CD4-positive, alpha-beta T cell (primary cell): ENCODE measurements at regions not wholly inside any gene's neighbourhood (a gene's known extent, or its start where the extent isn't known, plus 50 kb on each side); places are given as distances from the start of the nearest gene placed in this dataset.

ENCODE experiments used
- ATAC-seq: fragments of 200-7000 bp; cut with Tn5 transposase; one replicate; pipeline ENCODE4 v1.10.0; 2022; ENCODE audit warnings: mild to moderate bottlenecking; ENCODE audit not compliant: poor library complexity
- CTCF ChIA-PET: fragments of 350-600 bp; sonication (Branson Sonifier 250); formaldehyde crosslinking; loops from one replicate; lab custom pipeline; 2021; ENCODE audit warnings: antibody characterized with exemption, inconsistent platforms; lab: Charles Lee
- POLR2A ChIA-PET: fragments of 350-600 bp; sonication (Branson Sonifier 250); formaldehyde crosslinking; loops from one replicate; lab custom pipeline; 2021; ENCODE audit warnings: antibody characterized with exemption, inconsistent platforms; lab: Charles Lee
- DNase-seq, 14 experiments: peaks; one replicate each; pipeline ENCODE4 v3.0.0-alpha.2; 2013 to 2020; ENCODE audit warnings: mixed read lengths in 2 of 14
- H3K27ac ChIP-seq, 2 donors: one replicate each; pipeline versions ENCODE4 v1.5.1 to v1.7.0; 2013; ENCODE audit warnings: low read length in 2 of 2, low read depth in 1 of 2, mild to moderate bottlenecking in 1 of 2
- H3K27me3 ChIP-seq, 2 experiments: 1 replicate in 1 of 2; 2 replicates in 1 of 2; pipeline versions ENCODE4 v1.6.1 to v1.7.0; 2013; ENCODE audit warnings: low read length in 2 of 2, control low read depth in 1 of 2, mild to moderate bottlenecking in 1 of 2, moderate library complexity in 1 of 2; ENCODE audit not compliant: insufficient read depth in 2 of 2, control insufficient read depth in 1 of 2
- H3K36me3 ChIP-seq: one replicate; pipeline ENCODE4 v1.6.1; 2013; ENCODE audit warnings: low read length, control low read depth; ENCODE audit not compliant: insufficient read depth
- H3K4me1 ChIP-seq: one replicate; pipeline ENCODE4 v1.6.1; 2013; ENCODE audit warnings: low read length, control low read depth; ENCODE audit not compliant: insufficient read depth
- H3K4me3 ChIP-seq: one replicate; pipeline ENCODE4 v1.5.1; 2013; ENCODE audit warnings: mild to moderate bottlenecking, low read length, moderate library complexity
- H3K9me3 ChIP-seq, 2 experiments: 1 replicate in 1 of 2; 2 replicates in 1 of 2; pipeline versions ENCODE4 v1.6.1 to v1.7.0; 2013; ENCODE audit warnings: low read length in 2 of 2, mild to moderate bottlenecking in 2 of 2, control low read depth in 1 of 2, moderate library complexity in 1 of 2; ENCODE audit not compliant: control insufficient read depth in 1 of 2, insufficient read depth in 1 of 2
- H3K27ac Mint-ChIP-seq: one replicate; pipeline ENCODE4 v1.8.0; 2020; ENCODE audit warnings: mixed read lengths
- H3K27me3 Mint-ChIP-seq: one replicate; pipeline ENCODE4 v1.8.0; 2021; ENCODE audit warnings: mixed read lengths
- H3K36me3 Mint-ChIP-seq: one replicate; pipeline ENCODE4 v1.8.0; 2021; ENCODE audit warnings: low read depth, mixed read lengths
- H3K4me1 Mint-ChIP-seq: one replicate; pipeline ENCODE4 v1.8.0; 2021; ENCODE audit warnings: low read depth, mixed read lengths
- H3K4me3 Mint-ChIP-seq: one replicate; pipeline ENCODE4 v1.8.0; 2020; ENCODE audit warnings: mild to moderate bottlenecking, mixed read lengths
- H3K9me3 Mint-ChIP-seq: one replicate; pipeline ENCODE4 v1.8.0; 2020; ENCODE audit warnings: mixed read lengths
- CTCF ChIP-seq: fragments of 200-600 bp; IDR thresholded peaks from one replicate; pipeline ENCODE4 v1.8.0; 2022; ENCODE audit warnings: antibody characterized with exemption, mild to moderate bottlenecking
- intact Hi-C, 2 experiments: fragments of 100-400 bp; cut with DNase I in 1 of 2; cut with micrococcal nuclease in 1 of 2; formaldehyde crosslinking; loops; one replicate each; pipeline versions ENCODE4 v1.15.1 to v1.9.0; 2023 to 2025; cut with DNase I, micrococcal nuclease

DNA sequence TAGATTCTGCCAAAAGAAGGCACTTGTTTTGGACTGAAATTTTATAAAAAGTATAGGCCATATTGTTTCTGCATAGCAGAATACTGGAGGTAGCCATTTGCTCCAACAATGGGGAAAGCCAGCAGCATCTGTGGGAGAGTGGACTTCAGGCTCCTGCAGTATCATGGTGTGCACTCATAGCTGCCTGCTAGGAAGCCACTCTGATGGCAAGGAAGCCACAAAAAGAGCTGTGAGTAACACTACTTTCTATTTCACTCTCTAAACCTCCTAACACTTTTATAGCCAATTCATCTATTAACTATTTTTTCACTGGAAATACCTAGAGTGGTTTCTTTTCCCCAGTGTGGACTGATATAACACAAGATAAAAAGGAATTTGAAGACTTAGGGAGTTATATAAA, 144.4 kb upstream of the KCNJ3 start:
- H3K27me3 Mint-ChIP-seq, result no peaks in the 10 kb centered on the region

GRCh38 chr2:154555710-154556109, 142.8 kb upstream of the KCNJ3 start:
- no peak overlapping the region for H3K27ac ChIP-seq
- H3K4me1 ChIP-seq, result no peaks in the 10 kb centered on the region
- DNase-seq (no peak), ATAC-seq (no peak)
- no peak overlapping the region for H3K4me3 ChIP-seq
- intact Hi-C loops, result no loop called here
- Mint-ChIP-seq H3K4me3 (no peak overlapping the region), H3K36me3 (no peaks in the 10 kb centered on the region), H3K4me1 (no peaks in the 10 kb centered on the region), H3K27me3 (no peaks in the 10 kb centered on the region), H3K9me3 (no peaks in the 10 kb centered on the region), H3K27ac (no peak overlapping the region)
- ChIA-PET POLR2A (no interaction called here), CTCF (interaction anchor here (0.6 kb wide), 1 partner anchor 9 kb away, joined by 3 read pairs; no protein-coding TSS in a partner anchor)
- TF ChIP-seq CTCF, result no peak
- H3K36me3 ChIP-seq, result no peaks in the 10 kb centered on the region
- H3K27me3 ChIP-seq, result no peaks in the 10 kb centered on the region
- H3K9me3 ChIP-seq, result no peaks in the 10 kb centered on the region

More for the DNA sequence above, 144.4 kb upstream of the KCNJ3 start:
- no peaks in the 10 kb centered on the region for H3K9me3 ChIP-seq
- ChIA-PET CTCF (no interaction called here), POLR2A (no interaction called here)
- H3K36me3 Mint-ChIP-seq, result no peaks in the 10 kb centered on the region
- H3K4me3 Mint-ChIP-seq, result no peak overlapping the region
- ATAC-seq (no peak), DNase-seq (no peak)
- no peak overlapping the region for H3K4me3 ChIP-seq
- H3K4me1 ChIP-seq, result no peaks in the 10 kb centered on the region
- H3K27me3 ChIP-seq, result no peaks in the 10 kb centered on the region
- intact Hi-C loops, result no loop called here
- no peak for TF ChIP-seq CTCF
- H3K36me3 ChIP-seq, result no peaks in the 10 kb centered on the region
- no peaks in the 10 kb centered on the region for H3K9me3 Mint-ChIP-seq
- H3K4me1 Mint-ChIP-seq, result no peaks in the 10 kb centered on the region
- no peak overlapping the region for H3K27ac ChIP-seq
- H3K27ac Mint-ChIP-seq, result no peak overlapping the region

- H3K9me3 Mint-ChIP-seq, result no peaks in the 10 kb centered on the region
- Histone ChIP-seq H3K9me3 (no peaks in the 10 kb centered on the region), H3K4me1 (no peaks in the 10 kb centered on the region), H3K27ac (no peak overlapping the region), H3K36me3 (no peaks in the 10 kb centered on the region), H3K27me3 (no peaks in the 10 kb centered on the region), H3K4me3 (no peak overlapping the region)
- POLR2A ChIA-PET, result no interaction called here
- ATAC-seq, result no peak
- no peak for DNase-seq
- CTCF ChIA-PET, result interaction anchor here (0.6 kb wide), 1 partner anchor 9 kb away, joined by 3 read pairs; no protein-coding TSS in a partner anchor
- no peaks in the 10 kb centered on the region for H3K36me3 Mint-ChIP-seq
- no peak overlapping the region for H3K4me3 Mint-ChIP-seq
- H3K27me3 Mint-ChIP-seq, result no peaks in the 10 kb centered on the region
- intact Hi-C loops, result no loop called here
- no peak for TF ChIP-seq CTCF
- H3K27ac Mint-ChIP-seq, result no peak overlapping the region
- H3K4me1 Mint-ChIP-seq, result no peaks in the 10 kb centered on the region
Observed at GRCh38 chr2:154556146-154556545, 142.3 kb upstream of the KCNJ3 start.
